SH-SY5Y (cell line): ENCODE measurements at regions not wholly inside any gene's neighbourhood (a gene's known extent, or its start where the extent isn't known, plus 50 kb on each side); places are given as distances from the start of the nearest gene placed in this dataset.

Experiments
- GATA2 ChIP-seq: IDR thresholded peaks from 2 replicates; pipeline ENCODE4 v1.6.1; 2011; ENCODE audit warnings: mild to moderate bottlenecking, low read depth, low read length
- GATA3 ChIP-seq: IDR thresholded peaks from 2 replicates; pipeline ENCODE4 v1.6.1; 2011; ENCODE audit warnings: low read depth, mild to moderate bottlenecking, low read length, moderate library complexity

DNA sequence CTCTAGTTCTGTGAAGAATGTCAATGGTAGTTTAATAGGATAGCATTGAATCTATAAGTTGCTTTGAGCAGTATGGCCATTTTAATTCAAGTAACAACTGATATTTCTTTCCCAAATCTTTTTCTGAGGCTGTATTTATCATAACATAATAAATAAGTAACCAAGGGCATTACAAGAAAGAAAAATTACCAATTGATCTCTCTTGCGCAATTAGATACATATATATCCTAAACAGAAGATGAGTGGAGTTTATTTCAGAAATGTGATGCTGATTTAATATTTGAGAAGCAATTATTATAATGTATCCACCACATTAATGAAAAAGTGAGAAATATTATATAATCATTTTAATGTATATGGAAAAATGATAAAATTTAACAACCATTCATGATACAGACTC, 802.5 kb upstream of the AGA start:
- TF ChIP-seq GATA3 (no peak), GATA2 (no peak)
